ENCODE measurements at regions not wholly inside any gene's neighbourhood (a gene's known extent, or its start where the extent isn't known, plus 50 kb on each side); places are given as distances from the start of the nearest gene placed in this dataset.

GRCh38 chr22:25397616-25398015, 166.9 kb upstream of the GRK3 start:
- no peak for TF ChIP-seq CTCF (IDR thresholded peaks at IDR 0.05)
- TF ChIP-seq ZFX (IDR thresholded peaks at IDR 0.05; ENCODE audit: borderline replicate concordance) = no peak

All from 22Rv1 (cell line).